Peyer's patch (tissue), 4 donors: ENCODE measurements at regions not wholly inside any gene's neighbourhood (a gene's known extent, or its start where the extent isn't known, plus 50 kb on each side); places are given as distances from the start of the nearest gene placed in this dataset.

Source experiments
- POLR2A ChIP-seq, 2 donors: fragments of 450-650 bp; IDR thresholded peaks; one replicate each; pipeline ENCODE4 v1.5.1; 2017; ENCODE audit warnings: antibody characterized with exemption in 2 of 2, mild to moderate bottlenecking in 2 of 2, moderate library complexity in 2 of 2
- TF ChIP-seq, protein P1 (sequence below), 6 experiments: fragments of 450-650 bp in 4 of 6; fragments of 200-600 bp in 2 of 6; sonication (generic) in 1 of 6; IDR thresholded peaks; one replicate each; pipeline ENCODE4 v1.5.1; 2017 to 2019; ENCODE audit warnings: antibody characterized with exemption in 6 of 6, mild to moderate bottlenecking in 3 of 6, moderate library complexity in 1 of 6

DNA sequence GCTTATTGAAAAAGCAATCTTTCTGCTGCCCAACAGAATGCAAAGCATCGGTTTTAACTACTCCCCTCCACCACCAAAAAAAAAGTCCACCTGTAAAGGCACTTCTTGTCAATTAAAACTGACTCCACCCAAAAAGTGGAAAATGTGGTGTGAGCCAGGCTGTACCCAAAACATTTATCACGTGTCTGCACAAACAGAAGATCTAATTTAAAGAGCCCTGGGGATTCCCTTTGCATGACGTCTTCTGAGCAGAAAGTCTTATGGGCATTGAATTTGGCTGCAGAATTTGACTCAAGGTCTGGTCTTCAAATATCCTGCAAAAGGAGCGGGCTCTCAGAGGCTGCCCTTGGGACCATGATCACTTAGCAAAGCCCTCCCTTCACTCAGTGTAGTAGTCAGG, 358.3 kb upstream of the KLHL29 start:
- TF ChIP-seq, protein P1, sequence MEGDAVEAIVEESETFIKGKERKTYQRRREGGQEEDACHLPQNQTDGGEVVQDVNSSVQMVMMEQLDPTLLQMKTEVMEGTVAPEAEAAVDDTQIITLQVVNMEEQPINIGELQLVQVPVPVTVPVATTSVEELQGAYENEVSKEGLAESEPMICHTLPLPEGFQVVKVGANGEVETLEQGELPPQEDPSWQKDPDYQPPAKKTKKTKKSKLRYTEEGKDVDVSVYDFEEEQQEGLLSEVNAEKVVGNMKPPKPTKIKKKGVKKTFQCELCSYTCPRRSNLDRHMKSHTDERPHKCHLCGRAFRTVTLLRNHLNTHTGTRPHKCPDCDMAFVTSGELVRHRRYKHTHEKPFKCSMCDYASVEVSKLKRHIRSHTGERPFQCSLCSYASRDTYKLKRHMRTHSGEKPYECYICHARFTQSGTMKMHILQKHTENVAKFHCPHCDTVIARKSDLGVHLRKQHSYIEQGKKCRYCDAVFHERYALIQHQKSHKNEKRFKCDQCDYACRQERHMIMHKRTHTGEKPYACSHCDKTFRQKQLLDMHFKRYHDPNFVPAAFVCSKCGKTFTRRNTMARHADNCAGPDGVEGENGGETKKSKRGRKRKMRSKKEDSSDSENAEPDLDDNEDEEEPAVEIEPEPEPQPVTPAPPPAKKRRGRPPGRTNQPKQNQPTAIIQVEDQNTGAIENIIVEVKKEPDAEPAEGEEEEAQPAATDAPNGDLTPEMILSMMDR (IDR thresholded peaks at IDR 0.05): no peak
- no peak for TF ChIP-seq POLR2A (IDR thresholded peaks at IDR 0.05)
